Fibroblast of pulmonary artery (primary cell): ENCODE measurements at regions not wholly inside any gene's neighbourhood (a gene's known extent, or its start where the extent isn't known, plus 50 kb on each side); places are given as distances from the start of the nearest gene placed in this dataset.

Experiments used
- DNase-seq: peaks from one replicate; pipeline ENCODE4 v3.0.0-alpha.2; 2010; ENCODE audit warnings: low read depth
- H3K4me3 ChIP-seq: replicated peaks from 2 replicates; pipeline ENCODE4 v1.5.1; 2011; ENCODE audit warnings: low read depth, mild to moderate bottlenecking, control low read depth, low read length, moderate library complexity
- TF ChIP-seq, protein P1 (sequence below): IDR thresholded peaks from 2 replicates; pipeline ENCODE4 v1.5.1; 2011; ENCODE audit warnings: mild to moderate bottlenecking, control low read depth, low read length, inconsistent platforms; ENCODE audit errors: missing control alignments

DNA sequence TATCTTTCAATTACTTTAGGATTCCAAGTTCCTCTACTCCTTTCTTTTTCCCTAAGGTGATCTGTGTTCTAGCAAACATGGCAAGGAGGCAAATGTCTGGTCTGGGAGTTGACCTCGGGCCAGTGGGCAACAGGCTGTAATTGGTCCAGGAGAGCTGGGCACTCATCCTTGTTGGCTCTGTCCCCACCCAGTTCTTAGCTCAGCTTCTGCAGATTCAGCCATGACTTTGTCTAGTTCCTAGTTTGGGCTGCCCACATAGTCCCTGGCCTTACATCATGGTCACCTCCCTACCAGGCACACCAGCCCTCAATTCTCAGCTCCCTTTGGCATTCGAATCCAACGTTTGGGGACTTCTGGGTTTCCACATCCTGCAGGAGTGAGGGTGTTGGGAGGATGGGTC is 92.1 kb upstream of the DAP start:
- TF ChIP-seq, protein P1, sequence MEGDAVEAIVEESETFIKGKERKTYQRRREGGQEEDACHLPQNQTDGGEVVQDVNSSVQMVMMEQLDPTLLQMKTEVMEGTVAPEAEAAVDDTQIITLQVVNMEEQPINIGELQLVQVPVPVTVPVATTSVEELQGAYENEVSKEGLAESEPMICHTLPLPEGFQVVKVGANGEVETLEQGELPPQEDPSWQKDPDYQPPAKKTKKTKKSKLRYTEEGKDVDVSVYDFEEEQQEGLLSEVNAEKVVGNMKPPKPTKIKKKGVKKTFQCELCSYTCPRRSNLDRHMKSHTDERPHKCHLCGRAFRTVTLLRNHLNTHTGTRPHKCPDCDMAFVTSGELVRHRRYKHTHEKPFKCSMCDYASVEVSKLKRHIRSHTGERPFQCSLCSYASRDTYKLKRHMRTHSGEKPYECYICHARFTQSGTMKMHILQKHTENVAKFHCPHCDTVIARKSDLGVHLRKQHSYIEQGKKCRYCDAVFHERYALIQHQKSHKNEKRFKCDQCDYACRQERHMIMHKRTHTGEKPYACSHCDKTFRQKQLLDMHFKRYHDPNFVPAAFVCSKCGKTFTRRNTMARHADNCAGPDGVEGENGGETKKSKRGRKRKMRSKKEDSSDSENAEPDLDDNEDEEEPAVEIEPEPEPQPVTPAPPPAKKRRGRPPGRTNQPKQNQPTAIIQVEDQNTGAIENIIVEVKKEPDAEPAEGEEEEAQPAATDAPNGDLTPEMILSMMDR: no peak
- DNase-seq: no peak
- H3K4me3 ChIP-seq: no peak overlapping the region

DNA sequence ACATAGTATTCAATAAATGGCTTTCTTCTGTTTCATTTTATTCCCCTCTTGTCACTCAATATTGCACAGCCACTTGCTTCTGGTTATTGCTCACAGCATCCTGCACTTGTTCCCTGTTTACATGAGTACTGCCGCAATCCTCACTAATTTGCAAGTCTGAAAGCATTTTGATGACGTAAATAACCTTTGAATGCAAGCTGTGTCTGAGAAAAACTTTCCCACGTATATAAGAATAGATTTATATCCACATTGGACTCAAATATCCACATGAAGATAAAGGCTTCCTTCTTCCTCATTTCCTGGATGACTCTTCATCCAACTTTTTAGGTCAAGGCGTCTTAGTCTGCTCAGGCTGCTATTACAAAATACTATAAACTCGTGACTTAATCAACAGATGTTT is 88.2 kb upstream of the DAP start:
- TF ChIP-seq, protein P1: no peak
- no peak overlapping the region for H3K4me3 ChIP-seq
- DNase-seq: no peak

DNA sequence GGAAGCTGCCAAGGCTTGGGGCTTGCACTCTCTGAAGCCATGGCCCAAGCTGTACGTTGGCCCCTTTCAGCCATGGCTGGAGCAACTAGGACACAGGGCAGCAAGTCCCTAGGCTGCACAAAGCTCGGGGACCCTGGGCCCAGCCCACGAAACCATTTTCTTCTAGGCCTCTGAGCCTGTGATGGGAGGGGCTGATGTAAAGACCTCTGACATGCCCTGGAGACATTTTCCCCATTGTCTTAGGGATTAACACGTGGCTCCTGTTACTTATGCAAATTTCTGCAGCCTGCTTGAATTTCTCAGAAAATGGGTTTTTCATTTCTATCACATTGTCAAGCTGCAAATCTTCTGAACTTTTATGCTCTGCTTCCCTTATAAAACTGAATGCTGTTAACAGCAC is 83.0 kb upstream of the DAP start:
- H3K4me3 ChIP-seq: no peak overlapping the region
- DNase-seq: no peak
- TF ChIP-seq, protein P1: no peak

DNA sequence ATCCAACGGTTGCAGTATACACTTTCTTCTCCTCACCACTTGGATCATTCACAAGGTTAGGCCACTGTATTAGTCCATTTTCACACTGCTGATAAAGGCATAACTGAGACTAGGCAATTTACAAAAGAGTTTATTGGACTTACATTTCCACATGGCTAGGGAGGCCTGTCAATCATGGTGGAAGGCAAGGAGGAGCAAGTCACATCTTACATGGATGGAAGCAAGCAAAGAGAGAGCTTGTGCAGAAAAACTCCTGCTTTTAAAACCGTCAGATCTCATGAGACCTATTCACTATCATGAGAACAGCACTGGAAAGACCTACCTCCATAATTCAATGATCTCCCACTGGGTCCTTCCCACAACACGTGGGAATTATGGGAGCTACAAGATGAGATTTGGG is 81.8 kb upstream of the DAP start:
- no peak overlapping the region for H3K4me3 ChIP-seq
- no peak for DNase-seq
- TF ChIP-seq, protein P1: no peak

DNA sequence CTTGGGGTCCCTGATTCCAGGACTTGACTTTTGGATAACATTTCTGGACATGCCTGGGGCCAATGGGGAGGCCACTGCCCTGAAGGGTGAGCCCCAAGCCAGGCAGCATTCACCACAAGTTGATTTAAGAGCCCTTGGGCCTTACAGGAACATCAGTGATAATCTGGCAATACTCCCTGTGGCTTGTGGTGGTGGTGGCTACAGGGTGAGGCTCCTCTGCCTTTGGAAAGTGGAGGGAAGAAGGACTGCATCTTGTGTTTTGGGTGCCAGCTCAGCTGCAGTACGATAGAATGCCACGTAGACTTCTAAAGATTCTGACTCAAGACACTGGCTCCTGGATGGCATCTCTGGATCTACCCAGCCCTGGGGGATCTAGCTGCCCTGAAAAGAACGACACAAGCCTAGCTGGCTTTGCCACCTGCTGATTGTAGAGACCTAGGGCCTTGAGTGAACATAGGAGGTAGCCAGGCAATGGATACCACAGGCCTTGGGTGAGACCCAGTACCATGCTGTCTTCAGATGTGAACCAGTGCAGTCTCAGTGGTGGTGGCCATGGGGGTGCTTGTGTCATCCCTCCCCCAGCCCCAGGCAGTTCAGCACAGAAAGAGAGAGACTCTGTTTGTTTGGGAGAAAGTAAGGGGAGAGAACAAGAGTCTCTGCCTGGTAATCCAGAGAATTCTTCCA is 79.0 kb upstream of the DAP start:
- DNase-seq: no peak
- TF ChIP-seq, protein P1: no peak
- H3K4me3 ChIP-seq: no peak overlapping the region

DNA sequence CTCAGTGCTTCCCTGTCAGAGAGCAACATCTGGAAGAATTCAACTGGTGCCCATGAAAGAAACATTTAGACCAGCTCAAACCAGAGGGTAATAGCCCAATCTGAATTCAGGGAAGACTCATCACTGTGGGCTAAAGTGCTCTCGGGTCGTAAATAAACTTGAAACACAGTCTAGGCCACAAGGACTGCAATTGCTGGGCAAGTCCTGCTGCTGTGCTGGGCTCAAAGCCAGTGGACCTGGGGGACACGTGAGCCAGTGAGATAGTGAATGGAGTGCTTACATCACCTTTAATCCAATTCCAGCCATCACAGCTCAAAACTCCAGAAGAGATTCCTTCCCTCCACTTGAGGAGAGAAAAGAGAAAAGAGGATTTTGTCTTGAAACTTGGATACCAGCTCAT is 78.1 kb upstream of the DAP start:
- DNase-seq: no peak
- no peak overlapping the region for H3K4me3 ChIP-seq
- TF ChIP-seq, protein P1: no peak

DNA sequence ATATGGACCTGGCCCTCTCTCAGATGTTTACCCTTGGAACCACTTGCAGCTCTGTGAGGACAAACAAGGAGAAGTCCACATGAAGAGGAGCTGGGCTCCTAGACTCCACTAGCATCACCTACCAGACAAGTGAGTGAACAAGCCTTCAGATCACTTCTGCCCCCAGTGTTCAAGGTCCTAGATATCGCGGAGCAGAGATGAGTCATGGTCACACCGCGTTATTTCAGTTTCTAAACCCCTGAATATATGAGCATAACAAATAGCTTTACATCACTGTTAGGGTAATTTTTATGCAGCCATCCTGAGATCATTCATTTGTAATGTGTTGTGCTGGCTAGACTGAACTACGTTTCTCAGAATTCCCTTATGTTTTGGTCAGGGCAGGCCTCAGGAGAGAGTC is 77.0 kb upstream of the DAP start:
- no peak for DNase-seq
- TF ChIP-seq, protein P1: no peak
- H3K4me3 ChIP-seq: no peak overlapping the region
